Fibroblast of mammary gland (primary cell): ENCODE measurements at regions not wholly inside any gene's neighbourhood (a gene's known extent, or its start where the extent isn't known, plus 50 kb on each side); places are given as distances from the start of the nearest gene placed in this dataset.

ENCODE experiments used
- DNase-seq: peaks from one replicate; pipeline ENCODE4 v3.0.0-alpha.2; 2010; ENCODE audit warnings: low read depth
- H3K4me3 ChIP-seq: 2 replicates; pipeline ENCODE4 v1.5.1; 2011; ENCODE audit warnings: low read depth, mild to moderate bottlenecking, low read length, moderate library complexity; ENCODE audit not compliant: control insufficient read depth
- CTCF ChIP-seq: conservative IDR thresholded peaks from 2 replicates; pipeline ENCODE4 v1.5.1; 2011; ENCODE audit warnings: low read depth, low read length, inconsistent platforms; ENCODE audit not compliant: control insufficient read depth, insufficient read depth

- no peak overlapping the region for H3K4me3 ChIP-seq
- no peak for DNase-seq
- no peak for TF ChIP-seq CTCF
These were observed 535.1 kb upstream of the CHORDC1 start for GRCh38 chr11:90757849-90758494.

- no peak overlapping the region for H3K4me3 ChIP-seq
- no peak for DNase-seq
- TF ChIP-seq CTCF: no peak
These were observed 533.8 kb upstream of the CHORDC1 start for GRCh38 chr11:90756617-90757016.

GRCh38 chr11:90753546-90753945 lies 530.7 kb upstream of the CHORDC1 start:
- no peak overlapping the region for H3K4me3 ChIP-seq
- DNase-seq: no peak
- TF ChIP-seq CTCF: no peak

GRCh38 chr11:90747057-90747456 lies 524.2 kb upstream of the CHORDC1 start:
- H3K4me3 ChIP-seq: no peak overlapping the region
- DNase-seq: no peak
- no peak for TF ChIP-seq CTCF

GRCh38 chr11:90744169-90744568 lies 521.3 kb upstream of the CHORDC1 start:
- H3K4me3 ChIP-seq: no peak overlapping the region
- no peak for TF ChIP-seq CTCF
- no peak for DNase-seq

- no peak for DNase-seq
- TF ChIP-seq CTCF: no peak
- H3K4me3 ChIP-seq: no peak overlapping the region
These were observed 516.0 kb upstream of the CHORDC1 start for GRCh38 chr11:90738799-90739198.

- DNase-seq: no peak
- TF ChIP-seq CTCF: no peak
- H3K4me3 ChIP-seq: no peak overlapping the region
These were observed 514.7 kb upstream of the CHORDC1 start for GRCh38 chr11:90737444-90738050.
